HG02870 (cell line): ENCODE measurements at regions not wholly inside any gene's neighbourhood (a gene's known extent, or its start where the extent isn't known, plus 50 kb on each side); places are given as distances from the start of the nearest gene placed in this dataset.
"Not testable (repeated sequence)": the region's sequence is repeated elsewhere in the genome, so short reads cannot be mapped to it uniquely, and the experiment has no call there.

ENCODE experiments used
- ATAC-seq: cut with Tn5 transposase; IDR thresholded peaks from one replicate; pipeline ENCODE4 v1.9.1; 2021; ENCODE audit warnings: mild to moderate bottlenecking, moderate library complexity; ENCODE audit not compliant: unreplicated experiment

DNA sequence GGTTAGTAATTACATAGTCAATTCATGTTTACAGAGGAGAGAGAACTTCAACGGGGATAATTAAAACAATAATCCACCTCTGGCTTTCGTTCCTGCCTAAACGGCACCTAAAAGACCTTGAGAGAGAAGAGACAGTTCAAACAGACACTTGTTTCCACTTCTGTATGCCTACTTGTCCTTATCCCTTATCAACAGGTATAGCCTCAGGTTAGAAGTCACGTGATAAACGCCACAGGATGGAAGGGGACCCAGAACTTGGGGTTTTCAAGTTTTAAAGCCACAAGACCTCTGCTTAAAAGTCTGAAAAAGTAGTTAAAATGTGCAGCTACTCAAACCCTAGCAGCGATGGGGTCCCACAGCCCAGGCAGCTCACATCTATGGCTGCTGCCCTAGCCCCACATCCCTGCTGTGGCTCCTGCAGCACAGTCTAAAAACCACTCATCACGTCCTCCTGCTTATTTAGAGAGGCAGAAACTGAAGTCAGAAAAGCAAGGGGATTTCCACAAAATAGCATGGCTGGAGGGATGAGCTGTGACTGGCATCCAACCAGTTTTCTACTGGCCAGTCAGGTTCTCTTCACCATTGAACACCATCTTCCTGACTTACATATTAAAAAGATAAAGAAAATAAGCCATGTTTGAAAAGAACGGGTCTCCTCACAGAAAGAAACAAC, 51.2 kb upstream of the SEC16B start:
- ATAC-seq = no peak

DNA sequence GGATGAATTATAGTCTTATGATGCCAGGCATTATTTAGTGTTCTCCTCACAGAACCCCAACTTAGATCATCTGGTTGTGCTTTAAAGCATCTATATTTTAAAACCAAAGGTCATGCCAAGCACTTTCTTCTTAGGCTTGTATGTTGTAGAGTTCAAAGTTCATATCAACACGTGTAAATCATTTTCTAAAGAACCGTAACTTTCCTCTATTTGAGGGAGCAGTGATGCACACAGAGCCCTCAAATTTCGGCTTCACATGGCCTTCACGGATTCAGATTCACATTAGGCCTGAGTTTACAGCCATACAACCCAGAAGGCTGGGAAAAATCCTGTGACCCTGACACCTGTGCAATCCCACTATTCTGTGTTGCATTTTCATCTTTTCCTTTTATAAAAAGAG, 52.1 kb upstream of the SEC16B start:
- ATAC-seq = no peak

DNA sequence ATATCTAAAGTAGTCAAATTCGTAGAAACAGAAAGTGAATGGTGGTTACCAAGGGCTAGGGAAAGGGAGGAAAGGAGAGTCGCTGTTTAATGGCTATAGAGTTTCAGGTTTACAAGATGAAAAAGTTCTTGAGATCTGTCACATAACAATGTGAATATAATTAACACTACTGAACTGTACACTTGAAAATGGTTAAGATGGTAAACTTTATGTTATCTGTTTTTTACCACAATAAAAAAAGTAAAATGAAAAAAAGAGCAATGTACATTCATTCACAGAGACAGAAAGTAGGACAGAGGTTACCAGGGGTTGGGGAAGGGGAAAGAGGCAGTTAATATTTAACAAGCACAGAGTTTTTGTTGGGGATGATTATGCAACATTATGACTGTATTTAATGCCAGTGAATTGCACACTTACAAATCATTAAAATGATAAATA, 53.3 kb upstream of the SEC16B start:
- no peak for ATAC-seq

DNA sequence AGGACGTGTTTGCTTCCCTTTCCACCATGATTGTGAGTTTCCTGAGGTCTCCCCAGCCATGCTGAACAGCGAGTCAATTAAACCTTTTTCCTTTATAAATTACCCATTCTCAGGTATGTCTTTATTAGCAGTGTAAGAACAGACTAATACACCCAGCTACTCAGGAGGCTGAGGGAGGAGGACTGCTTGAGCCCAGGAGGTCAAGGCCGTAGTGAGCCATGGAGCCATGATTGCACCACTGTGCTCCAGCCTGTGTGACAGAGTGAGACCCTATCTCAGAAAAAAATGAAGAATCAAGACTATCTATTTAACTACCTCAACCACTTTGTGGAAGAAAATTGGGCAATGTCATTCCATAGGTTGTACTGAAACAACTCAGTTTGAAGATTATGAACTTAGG, 54.6 kb upstream of the SEC16B start:
- ATAC-seq = no peak

DNA sequence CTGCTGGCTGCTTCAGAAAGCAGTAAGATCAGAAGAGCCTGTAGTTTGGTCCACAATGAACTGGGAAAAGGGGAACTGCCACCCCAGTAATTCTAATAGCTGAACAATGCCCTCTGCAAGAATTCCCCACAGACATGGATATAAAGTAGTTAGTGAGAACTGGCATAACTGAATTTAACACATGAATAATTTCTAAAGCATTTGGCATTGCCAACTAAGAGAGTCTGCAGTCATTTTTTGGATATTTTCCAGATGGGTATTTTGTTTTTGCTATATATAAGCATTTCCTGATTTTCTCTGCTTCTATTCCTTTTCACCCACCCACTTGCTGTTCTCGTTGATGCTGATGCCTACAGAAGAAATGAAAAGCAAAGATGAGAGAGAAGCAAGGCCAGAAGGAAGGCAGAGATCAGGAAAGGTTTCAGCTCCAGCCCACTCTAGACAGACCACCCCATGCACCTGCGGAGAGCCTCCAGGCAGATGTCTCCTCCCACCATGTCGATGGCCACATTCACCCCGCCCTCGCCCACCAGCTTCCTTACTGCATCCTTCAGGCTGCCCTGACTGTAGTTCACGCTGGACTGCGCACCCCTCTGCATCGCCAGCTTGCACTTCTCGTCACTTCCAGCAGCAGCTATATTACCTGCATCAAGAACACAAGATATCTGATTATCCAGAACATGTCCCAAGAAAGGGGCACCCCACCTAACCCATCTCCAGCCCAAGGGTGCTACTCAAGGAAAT, 55.9 kb upstream of the SEC16B start:
- no peak for ATAC-seq

DNA sequence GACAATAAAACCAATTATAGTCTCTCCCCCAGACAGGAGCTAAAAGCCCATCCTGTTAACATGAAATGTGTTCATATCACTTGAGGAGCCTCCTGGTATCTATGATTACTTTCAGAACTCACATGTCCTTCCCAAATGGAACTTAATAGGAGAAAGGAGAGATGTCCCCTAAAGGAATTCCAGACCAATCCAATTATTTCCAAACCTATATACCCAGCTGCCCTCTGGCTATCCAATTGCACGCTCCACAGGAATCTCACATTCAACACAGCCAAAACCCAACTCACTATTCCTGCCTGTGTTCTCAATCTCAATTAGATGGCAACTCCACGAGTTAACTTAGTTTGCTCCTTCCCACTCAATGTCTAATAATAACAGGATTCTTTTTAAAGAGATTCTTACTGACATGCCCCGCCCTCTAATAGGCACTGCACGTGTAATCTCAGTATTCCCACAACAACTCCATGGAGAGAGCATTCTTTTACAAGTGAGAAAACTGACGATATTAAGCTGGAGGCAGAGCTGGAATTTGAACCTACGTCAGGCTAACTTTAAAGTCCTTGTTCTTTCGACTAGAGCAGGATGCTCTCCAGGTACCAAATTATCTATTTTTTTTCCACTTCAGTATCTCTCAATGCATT, 59.1 kb upstream of the SEC16B start:
- ATAC-seq = no peak

DNA sequence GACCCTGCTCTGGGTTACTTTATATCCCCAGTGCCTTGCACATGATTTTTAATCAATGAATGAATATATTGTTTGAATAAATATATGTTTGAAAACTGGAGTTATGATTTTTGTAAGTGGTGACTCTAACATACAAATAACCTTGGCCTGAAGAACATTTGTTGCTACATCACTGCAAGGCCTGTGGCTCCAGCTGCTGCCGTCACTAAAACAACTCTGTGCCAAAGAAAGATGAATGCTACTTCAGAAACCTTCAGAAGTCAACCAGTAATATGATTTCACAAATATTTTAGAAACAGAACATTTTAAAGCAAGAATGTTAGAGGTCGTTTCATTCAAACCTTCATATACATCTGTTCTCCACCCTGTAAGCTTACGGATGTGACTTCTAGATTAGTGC, 60.6 kb upstream of the SEC16B start:
- no peak for ATAC-seq

DNA sequence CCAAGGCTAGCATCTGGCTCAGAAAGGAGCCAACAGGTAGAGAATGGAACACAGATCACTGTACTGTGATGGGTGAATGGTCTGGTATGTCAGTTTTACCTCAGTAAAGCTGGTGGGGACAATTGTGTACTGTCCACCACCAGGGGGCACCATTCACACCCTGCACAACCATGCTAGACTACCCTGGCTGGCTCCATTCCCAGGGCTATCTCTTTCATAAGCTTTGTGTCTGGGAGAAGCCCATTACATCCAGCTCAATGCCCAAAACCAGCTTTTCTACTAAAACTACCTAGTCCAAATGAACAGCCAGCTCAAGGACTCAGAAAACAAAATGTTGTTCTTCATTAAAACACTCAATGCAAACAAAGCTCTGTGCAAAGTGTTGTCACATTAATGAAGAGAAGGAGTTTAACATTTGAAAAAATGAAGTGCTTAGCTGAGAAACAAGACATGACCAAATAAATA, 62.0 kb upstream of the RASAL2 start:
- ATAC-seq = peak; percentile 96

DNA sequence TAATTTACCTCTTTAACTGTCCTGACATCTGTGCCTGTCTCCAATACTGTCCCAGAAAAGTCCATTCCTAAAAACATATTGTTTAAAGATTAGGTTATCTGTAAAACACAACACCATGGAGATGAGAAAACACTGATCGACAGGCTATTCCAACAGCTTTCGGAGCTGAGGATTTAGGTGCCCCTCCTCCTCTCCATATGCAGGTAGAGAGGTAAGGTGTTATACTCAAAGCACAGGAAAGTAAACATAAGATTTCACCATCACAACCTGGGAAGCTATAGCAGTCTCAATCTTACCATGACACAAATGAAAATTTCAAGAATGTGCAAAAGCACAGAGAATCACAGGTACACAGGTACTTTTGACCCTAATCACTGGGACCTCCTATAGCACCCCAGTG, 60.9 kb upstream of the RASAL2 start:
- ATAC-seq = no peak

DNA sequence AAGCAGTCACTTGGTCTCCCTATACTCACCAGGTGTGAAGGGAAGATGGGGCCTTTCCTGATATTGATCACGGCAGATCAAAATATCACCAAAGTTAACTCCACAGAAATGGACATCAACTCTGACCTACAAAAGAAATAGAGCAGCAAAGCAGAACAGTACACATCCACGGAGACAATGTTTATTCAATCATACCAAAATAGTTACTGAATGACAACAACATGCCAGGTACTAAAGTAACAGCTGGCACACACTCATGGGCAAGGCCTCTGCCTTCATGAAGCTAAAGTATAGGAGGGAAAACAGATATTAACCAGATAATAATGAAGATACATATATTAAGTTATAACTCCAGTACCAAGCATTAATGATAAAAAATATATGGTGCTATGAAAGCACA, 59.2 kb upstream of the RASAL2 start:
- ATAC-seq = no peak

DNA sequence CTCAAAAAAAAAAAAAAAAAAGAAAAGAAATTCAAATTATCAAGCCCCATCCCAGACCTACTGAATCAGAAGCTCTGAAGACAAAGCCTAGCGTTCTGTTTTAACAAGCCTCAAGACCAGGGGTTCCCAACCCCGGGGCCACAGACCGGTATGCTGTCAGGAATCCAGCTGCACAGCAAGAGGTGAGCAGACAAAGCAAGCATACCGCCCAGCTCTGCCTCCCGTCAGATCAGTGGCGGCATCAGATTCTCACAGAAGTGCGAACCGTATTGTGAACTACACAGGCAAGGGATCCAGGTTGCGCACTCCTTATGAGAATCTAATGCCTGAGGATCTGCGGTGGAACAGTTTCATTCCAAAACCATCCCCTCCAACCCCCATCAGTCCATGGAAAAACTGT, 57.8 kb upstream of the RASAL2 start:
- ATAC-seq = no peak

DNA sequence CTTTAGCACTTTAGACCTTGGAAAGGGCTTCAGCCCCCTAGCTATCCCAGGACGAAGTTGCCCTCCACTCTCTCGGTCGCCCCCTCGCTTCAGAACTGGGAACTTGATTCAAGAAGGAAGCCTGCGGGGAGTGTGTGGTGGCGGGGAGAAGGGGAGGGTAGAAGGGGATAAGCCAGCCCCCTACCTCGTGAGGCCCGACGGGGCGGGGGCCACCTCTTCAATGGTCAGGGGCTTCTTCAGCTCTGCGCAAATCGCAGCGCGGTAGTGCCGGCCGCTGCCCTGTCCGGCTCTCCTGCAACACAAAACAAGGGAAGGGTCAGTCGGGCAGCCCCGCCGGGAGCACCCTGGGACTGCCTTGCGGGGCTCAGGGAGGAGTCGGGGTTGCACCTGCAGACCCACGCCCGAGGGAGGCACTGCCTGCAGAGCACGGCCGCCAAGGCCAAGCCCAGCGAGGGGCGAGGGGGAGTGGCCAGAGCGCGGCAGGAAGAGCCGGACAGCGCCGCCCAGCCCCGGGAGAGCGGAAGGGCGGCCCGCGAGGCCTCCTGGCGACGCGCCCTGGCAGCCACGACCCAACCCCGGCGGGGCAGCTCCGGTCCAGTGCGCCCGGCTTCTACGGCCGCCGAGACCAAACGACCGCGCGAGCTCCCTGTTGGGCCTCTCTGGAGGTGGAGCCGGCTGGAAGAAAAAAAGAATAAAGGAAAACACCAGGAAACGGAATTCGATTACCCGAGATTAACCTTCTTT, 56.2 kb upstream of the RASAL2 start:
- ATAC-seq = no peak

DNA sequence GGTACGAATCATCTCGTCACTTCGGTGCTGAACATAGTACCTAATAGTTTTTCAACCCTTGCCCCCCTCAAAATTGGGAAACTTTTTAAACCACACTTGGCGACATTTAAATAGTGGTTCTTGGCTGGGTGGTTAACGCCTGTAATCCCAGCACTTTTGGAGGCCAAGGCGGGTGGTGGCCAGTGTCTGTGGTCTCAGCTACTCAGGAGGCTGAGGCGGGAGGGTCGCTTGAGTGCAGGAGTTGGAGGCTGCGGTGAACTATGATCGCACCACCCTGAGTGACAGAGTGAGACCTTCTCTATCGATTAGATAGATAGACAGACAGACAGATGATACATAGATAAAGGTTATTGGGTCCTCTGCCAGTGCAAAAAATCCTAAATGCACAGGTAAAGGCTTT, 55.5 kb upstream of the RASAL2 start:
- no peak for ATAC-seq

DNA sequence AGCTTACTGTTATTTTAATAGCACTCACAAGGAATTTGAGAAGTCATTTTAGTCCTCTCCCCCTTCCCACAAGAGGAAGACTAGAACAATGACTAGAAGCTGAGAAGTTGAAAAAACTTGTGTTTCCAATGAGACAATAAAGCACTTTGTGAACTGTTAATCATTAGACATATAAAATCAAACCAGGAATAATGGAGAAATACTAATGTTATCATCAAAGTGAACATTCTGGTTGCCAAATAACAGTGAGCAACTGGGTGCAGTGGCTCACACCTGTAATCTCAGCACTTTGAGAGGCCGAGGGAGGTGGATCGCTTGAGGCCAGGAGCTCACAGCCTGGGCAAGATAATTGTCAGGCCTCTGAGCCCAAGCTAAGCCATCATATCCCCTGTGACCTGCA, 54.0 kb upstream of the RASAL2 start:
- ATAC-seq = no peak

DNA sequence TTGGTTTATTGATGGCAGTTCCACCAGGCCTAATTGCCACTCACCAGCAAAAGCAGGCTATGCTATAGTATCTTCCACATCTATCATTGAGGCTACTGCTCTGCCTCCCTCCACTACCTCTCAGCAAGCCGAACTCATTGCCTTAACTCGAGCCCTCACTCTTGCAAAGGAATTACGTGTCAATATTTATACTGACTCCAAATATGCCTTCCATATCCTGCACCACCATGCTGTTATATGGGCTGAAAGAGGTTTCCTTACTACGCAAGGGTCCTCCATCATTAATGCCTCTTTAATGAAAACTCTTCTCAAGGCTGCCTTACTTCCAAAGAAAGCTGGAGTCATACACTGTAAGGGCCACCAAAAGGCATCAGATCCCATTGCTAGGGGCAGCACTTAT, 50.0 kb upstream of the RASAL2 start:
- not testable (repeated sequence) for ATAC-seq
